ENCODE measurements at regions not wholly inside any gene's neighbourhood (a gene's known extent, or its start where the extent isn't known, plus 50 kb on each side); places are given as distances from the start of the nearest gene placed in this dataset.

GRCh38 chr15:31934821-31935220 lies 95.5 kb upstream of the CHRNA7 start:
- peaks cover 6% of the 10 kb centered on the region for H3K4me1 Mint-ChIP-seq
- no peak overlapping the region for H3K27ac Mint-ChIP-seq
- no peaks in the 10 kb centered on the region for H3K9me3 Mint-ChIP-seq
- H3K4me3 Mint-ChIP-seq = no peak overlapping the region
- peaks cover 28% of the 10 kb centered on the region for H3K27me3 Mint-ChIP-seq
- H3K36me3 Mint-ChIP-seq = no peaks in the 10 kb centered on the region
- no peak for DNase-seq

GRCh38 chr15:31953478-31953877 lies 76.8 kb upstream of the CHRNA7 start:
- H3K27me3 Mint-ChIP-seq = peaks cover 43% of the 10 kb centered on the region
- no peak overlapping the region for H3K4me3 Mint-ChIP-seq
- peaks cover 3% of the 10 kb centered on the region for H3K9me3 Mint-ChIP-seq

DNA sequence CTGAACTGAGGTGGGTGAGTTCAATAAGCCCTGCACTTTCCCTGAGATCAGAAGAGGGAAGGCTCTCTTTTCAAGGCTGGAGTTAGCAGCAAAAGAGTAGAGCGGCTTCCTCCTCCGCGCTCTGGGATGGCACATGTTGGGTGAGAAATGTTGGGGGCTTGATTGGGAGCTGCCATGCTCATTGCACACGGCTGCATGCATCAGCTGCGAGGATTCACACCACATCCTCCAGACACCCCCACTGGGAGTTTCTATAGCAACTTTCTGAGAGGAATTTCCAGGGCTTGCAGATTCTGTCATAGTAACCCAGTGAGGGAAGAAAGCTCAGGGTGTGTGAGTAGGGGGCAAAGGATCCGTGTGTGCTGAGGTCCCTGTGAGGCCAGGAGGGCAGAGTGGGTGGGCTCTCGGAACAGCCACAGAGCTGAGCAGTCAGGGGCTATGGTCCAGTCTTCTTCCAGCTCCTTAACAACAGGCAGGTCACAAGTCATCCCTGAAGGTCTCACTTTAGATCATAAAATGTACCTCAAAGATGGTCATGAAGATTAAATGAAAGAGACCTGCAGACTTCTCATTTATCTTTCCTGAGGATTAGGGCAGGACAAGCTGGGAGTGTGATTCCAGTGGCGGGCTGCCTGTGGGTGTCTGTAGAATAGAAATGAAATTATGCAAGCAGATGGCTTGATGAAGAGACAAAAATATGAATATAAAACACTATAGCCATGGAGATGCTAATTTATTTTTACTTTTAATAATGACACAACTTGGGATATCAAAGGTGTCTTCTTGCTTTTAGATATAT lies 75.7 kb upstream of the CHRNA7 start:
- H3K9me3 Mint-ChIP-seq = peaks cover 8% of the 10 kb centered on the region
- peaks cover 42% of the 10 kb centered on the region for H3K27me3 Mint-ChIP-seq
- H3K27ac Mint-ChIP-seq = no peak overlapping the region
- no peak for DNase-seq
- no peaks in the 10 kb centered on the region for H3K36me3 Mint-ChIP-seq
- no peak overlapping the region for H3K4me3 Mint-ChIP-seq
- no peaks in the 10 kb centered on the region for H3K4me1 Mint-ChIP-seq

More at GRCh38 chr15:31953478-31953877, 76.8 kb upstream of the CHRNA7 start:
- H3K4me1 Mint-ChIP-seq = no peaks in the 10 kb centered on the region
- H3K27ac Mint-ChIP-seq = no peak overlapping the region
- DNase-seq = no peak
- no peaks in the 10 kb centered on the region for H3K36me3 Mint-ChIP-seq

GRCh38 chr15:31955734-31956133 lies 74.6 kb upstream of the CHRNA7 start:
- no peak overlapping the region for H3K27ac Mint-ChIP-seq
- DNase-seq = no peak
- H3K4me1 Mint-ChIP-seq = no peaks in the 10 kb centered on the region
- no peak overlapping the region for H3K4me3 Mint-ChIP-seq
- H3K27me3 Mint-ChIP-seq = peaks cover 33% of the 10 kb centered on the region
- H3K9me3 Mint-ChIP-seq = peaks cover 8% of the 10 kb centered on the region
- H3K36me3 Mint-ChIP-seq = no peaks in the 10 kb centered on the region

- no peaks in the 10 kb centered on the region for H3K4me1 Mint-ChIP-seq
- DNase-seq = no peak
- H3K36me3 Mint-ChIP-seq = no peaks in the 10 kb centered on the region
- H3K4me3 Mint-ChIP-seq = no peak overlapping the region
- H3K9me3 Mint-ChIP-seq = peaks cover 8% of the 10 kb centered on the region
- no peak overlapping the region for H3K27ac Mint-ChIP-seq
- peaks cover 25% of the 10 kb centered on the region for H3K27me3 Mint-ChIP-seq
Observed at GRCh38 chr15:31957581-31957980, 72.7 kb upstream of the CHRNA7 start.

- peaks cover 32% of the 10 kb centered on the region for H3K27me3 Mint-ChIP-seq
- no peak for DNase-seq
- no peaks in the 10 kb centered on the region for H3K36me3 Mint-ChIP-seq
- H3K27ac Mint-ChIP-seq = no peak overlapping the region
- H3K4me3 Mint-ChIP-seq = no peak overlapping the region
- H3K4me1 Mint-ChIP-seq = no peaks in the 10 kb centered on the region
- H3K9me3 Mint-ChIP-seq = no peaks in the 10 kb centered on the region
Observed at GRCh38 chr15:31964586-31965307, 65.6 kb upstream of the CHRNA7 start.

- H3K4me3 Mint-ChIP-seq = no peak overlapping the region
- H3K27me3 Mint-ChIP-seq = peaks cover 34% of the 10 kb centered on the region
- no peaks in the 10 kb centered on the region for H3K9me3 Mint-ChIP-seq
- peaks cover 2% of the 10 kb centered on the region for H3K4me1 Mint-ChIP-seq
- no peak overlapping the region for H3K27ac Mint-ChIP-seq
- no peak for DNase-seq
- H3K36me3 Mint-ChIP-seq = no peaks in the 10 kb centered on the region
Observed at GRCh38 chr15:31970007-31970406, 60.3 kb upstream of the CHRNA7 start.

DNA sequence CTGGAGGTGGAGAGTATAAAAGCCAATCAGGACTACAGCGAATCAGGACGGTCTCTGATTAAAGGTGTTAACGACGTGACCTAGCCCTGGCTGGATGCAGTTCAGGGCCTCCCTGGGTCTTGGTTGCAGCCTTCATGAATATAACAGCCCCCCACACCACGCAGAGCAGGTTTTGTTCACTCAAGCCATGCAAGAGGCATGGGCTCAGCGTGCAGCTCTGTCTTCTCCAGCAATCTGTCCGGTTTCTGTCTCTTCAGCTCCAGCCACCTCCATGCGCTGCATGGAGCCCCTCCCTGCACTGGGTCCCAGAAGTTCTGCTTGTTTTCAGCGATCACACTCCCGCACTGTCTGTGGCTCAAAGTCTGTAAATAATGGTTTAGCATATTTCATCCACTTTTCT lies 57.1 kb upstream of the CHRNA7 start:
- Mint-ChIP-seq H3K27ac (no peak overlapping the region), H3K4me1 (peaks cover 3% of the 10 kb centered on the region), H3K36me3 (no peaks in the 10 kb centered on the region), H3K27me3 (peaks cover 40% of the 10 kb centered on the region), H3K4me3 (no peak overlapping the region), H3K9me3 (no peaks in the 10 kb centered on the region)
- DNase-seq = no peak

GRCh38 chr15:31974154-31974794 lies 56.0 kb upstream of the CHRNA7 start:
- DNase-seq = no peak
- Mint-ChIP-seq H3K27ac (no peak overlapping the region), H3K4me1 (peaks cover 3% of the 10 kb centered on the region), H3K9me3 (no peaks in the 10 kb centered on the region), H3K27me3 (peaks cover 44% of the 10 kb centered on the region), H3K4me3 (no peak overlapping the region), H3K36me3 (no peaks in the 10 kb centered on the region)

- H3K27ac Mint-ChIP-seq = no peak overlapping the region
- no peaks in the 10 kb centered on the region for H3K36me3 Mint-ChIP-seq
- peaks cover 3% of the 10 kb centered on the region for H3K4me1 Mint-ChIP-seq
- H3K9me3 Mint-ChIP-seq = no peaks in the 10 kb centered on the region
- peaks cover 38% of the 10 kb centered on the region for H3K27me3 Mint-ChIP-seq
- peak overlapping the region; percentile 2 for H3K4me3 Mint-ChIP-seq
- peak; percentile 21 for DNase-seq
Observed at GRCh38 chr15:31974855-31975829, 55.2 kb upstream of the CHRNA7 start.

DNA sequence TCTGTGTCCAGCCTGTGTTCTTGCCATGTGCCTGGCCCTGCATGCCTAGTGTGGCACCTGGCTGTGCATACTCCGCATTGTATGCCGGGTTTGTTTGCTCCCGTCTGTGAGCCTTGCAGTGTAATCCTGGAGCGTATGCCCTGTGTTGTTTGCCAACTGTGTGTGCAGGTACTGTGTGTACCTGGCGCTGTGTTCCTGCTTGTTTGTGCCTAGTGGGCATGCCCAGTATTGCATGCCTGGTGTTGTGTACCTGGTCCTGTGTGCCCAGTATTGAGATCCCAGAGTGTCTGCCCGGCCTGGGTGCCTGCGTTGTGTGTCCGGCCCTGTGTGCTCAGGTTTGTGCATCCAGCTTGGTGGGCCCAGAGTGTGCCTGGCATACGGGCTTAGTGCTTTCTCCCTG lies 54.5 kb upstream of the CHRNA7 start:
- Mint-ChIP-seq H3K9me3 (no peaks in the 10 kb centered on the region), H3K36me3 (no peaks in the 10 kb centered on the region), H3K27ac (no peak overlapping the region), H3K4me3 (no peak overlapping the region), H3K27me3 (peaks cover 37% of the 10 kb centered on the region), H3K4me1 (peaks cover 3% of the 10 kb centered on the region)
- DNase-seq = no peak

GRCh38 chr15:31977138-31977537 lies 53.2 kb upstream of the CHRNA7 start:
- Mint-ChIP-seq H3K4me1 (peaks cover 3% of the 10 kb centered on the region), H3K4me3 (no peak overlapping the region), H3K27me3 (peaks cover 35% of the 10 kb centered on the region), H3K36me3 (no peaks in the 10 kb centered on the region), H3K27ac (no peak overlapping the region), H3K9me3 (no peaks in the 10 kb centered on the region)
- no peak for DNase-seq

DNA sequence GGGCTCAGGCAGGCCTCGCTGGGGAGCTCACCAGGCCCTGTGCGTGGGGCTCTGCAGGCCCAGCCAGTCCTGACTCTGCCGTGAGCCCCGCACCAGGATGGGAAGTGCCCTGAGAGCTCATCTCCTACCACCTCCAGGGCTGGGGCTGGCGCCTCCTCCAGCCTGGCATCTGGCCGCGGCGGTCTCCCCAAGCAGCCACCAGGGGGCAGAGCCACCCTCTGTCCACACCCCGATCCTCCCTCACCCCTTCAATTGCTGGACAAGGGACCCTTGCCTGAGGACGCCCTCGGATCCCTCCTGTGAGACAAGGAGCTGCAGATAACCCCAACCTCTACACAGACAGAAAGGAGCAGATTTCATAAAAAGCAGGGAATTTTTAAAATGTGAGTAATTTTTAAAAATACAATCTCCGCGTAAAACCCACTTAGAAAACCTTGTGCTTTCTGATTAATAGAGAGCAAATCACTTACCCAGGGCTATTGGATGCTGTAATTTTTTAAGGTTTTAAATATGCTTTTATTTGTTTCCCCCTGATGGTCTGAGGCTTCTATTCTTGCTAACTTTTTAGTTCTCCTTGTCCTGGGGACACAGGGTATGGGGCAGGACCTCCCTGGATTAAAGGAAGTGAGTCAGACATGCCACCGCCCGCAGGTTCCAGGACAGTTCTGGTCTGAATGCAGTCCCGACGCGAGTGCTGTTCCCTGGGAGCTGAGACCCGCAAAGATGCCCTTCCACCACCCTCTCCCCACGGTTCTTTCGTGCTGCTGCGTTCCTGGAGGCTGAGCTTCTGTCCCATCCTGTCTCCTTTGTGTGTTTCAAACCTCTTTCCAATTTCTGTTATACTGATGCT lies 52.3 kb upstream of the CHRNA7 start:
- no peak overlapping the region for H3K27ac Mint-ChIP-seq
- H3K9me3 Mint-ChIP-seq = no peaks in the 10 kb centered on the region
- DNase-seq = peak; percentile 54
- peaks cover 35% of the 10 kb centered on the region for H3K27me3 Mint-ChIP-seq
- H3K36me3 Mint-ChIP-seq = no peaks in the 10 kb centered on the region
- H3K4me3 Mint-ChIP-seq = no peak overlapping the region
- peaks cover 3% of the 10 kb centered on the region for H3K4me1 Mint-ChIP-seq

Data from activated naive CD8-positive, alpha-beta T cell treated with anti-CD3 and anti-CD28 coated beads for 36 hours (primary cell).